H1 (cell line): ENCODE measurements at regions not wholly inside any gene's neighbourhood (a gene's known extent, or its start where the extent isn't known, plus 50 kb on each side); places are given as distances from the start of the nearest gene placed in this dataset.

Experiments used
- CTCF ChIP-seq, 3 experiments: IDR thresholded peaks; 1 replicate in 2 of 3; 2 replicates in 1 of 3; pipeline versions ENCODE4 v1.5.1 to v1.6.1; 2011; ENCODE audit warnings: low read length in 3 of 3, mild to moderate bottlenecking in 3 of 3, inconsistent platforms in 2 of 3, low read depth in 1 of 3, moderate library complexity in 1 of 3; ENCODE audit not compliant: insufficient read depth in 1 of 3; ENCODE audit errors: control extremely low read depth in 1 of 3

- TF ChIP-seq CTCF (IDR thresholded peaks at IDR 0.05; ENCODE audit: control extremely low read depth in 1 of 3, insufficient read depth in 1 of 3, low read depth in 1 of 3, low read length in 3 of 3), result no peak
These were observed 187.9 kb downstream of the PALM2AKAP2 start (continued) for GRCh38 chr9:109967651-109968642.
